ENCODE measurements at regions not wholly inside any gene's neighbourhood (a gene's known extent, or its start where the extent isn't known, plus 50 kb on each side); places are given as distances from the start of the nearest gene placed in this dataset.

GRCh38 chr1:185398022-185398421 lies 81.0 kb upstream of the IVNS1ABP start:
- no peaks in the 10 kb centered on the region for H3K27me3 Mint-ChIP-seq
- H3K4me1 Mint-ChIP-seq = no peaks in the 10 kb centered on the region
- ChIA-PET POLR2A (no interaction called here), CTCF (no interaction called here)
- DNase-seq (no peak), ATAC-seq (ENCODE audit: low read depth) (no peak)
- no peaks in the 10 kb centered on the region for H3K36me3 Mint-ChIP-seq (ENCODE audit: low read depth)
- intact Hi-C loops (cut with micrococcal nuclease) = no loop called here
- no peaks in the 10 kb centered on the region for H3K9me3 Mint-ChIP-seq
- no peak for TF ChIP-seq CTCF (IDR thresholded peaks at IDR 0.05)
- no peak overlapping the region for H3K4me3 Mint-ChIP-seq
- H3K27ac Mint-ChIP-seq = no peak overlapping the region

- no peak for DNase-seq
- Mint-ChIP-seq H3K36me3 (ENCODE audit: low read depth) (no peaks in the 10 kb centered on the region), H3K27ac (no peak overlapping the region), H3K27me3 (no peaks in the 10 kb centered on the region), H3K4me3 (no peak overlapping the region), H3K4me1 (no peaks in the 10 kb centered on the region), H3K9me3 (no peaks in the 10 kb centered on the region)
- intact Hi-C loops (cut with micrococcal nuclease) = no loop called here
- ChIA-PET CTCF (no interaction called here), POLR2A (no interaction called here)
- ATAC-seq (ENCODE audit: low read depth) = no peak
- TF ChIP-seq CTCF (IDR thresholded peaks at IDR 0.05) = no peak
Observed at GRCh38 chr1:185397183-185397582, 80.1 kb upstream of the IVNS1ABP start.

- TF ChIP-seq CTCF (IDR thresholded peaks at IDR 0.05) = no peak
Observed at GRCh38 chr1:185396126-185396525, 79.1 kb upstream of the IVNS1ABP start.

GRCh38 chr1:185393815-185394214 lies 76.8 kb upstream of the IVNS1ABP start:
- intact Hi-C loops (cut with micrococcal nuclease) = no loop called here
- H3K36me3 Mint-ChIP-seq (ENCODE audit: low read depth) = no peaks in the 10 kb centered on the region
- no peak for TF ChIP-seq CTCF (IDR thresholded peaks at IDR 0.05)
- DNase-seq (no peak), ATAC-seq (ENCODE audit: low read depth) (no peak)
- no peak overlapping the region for H3K4me3 Mint-ChIP-seq
- ChIA-PET POLR2A (no interaction called here), CTCF (no interaction called here)
- H3K4me1 Mint-ChIP-seq = no peaks in the 10 kb centered on the region
- H3K9me3 Mint-ChIP-seq = no peaks in the 10 kb centered on the region
- H3K27me3 Mint-ChIP-seq = no peaks in the 10 kb centered on the region
- H3K27ac Mint-ChIP-seq = no peak overlapping the region

More at GRCh38 chr1:185396126-185396525, 79.1 kb upstream of the IVNS1ABP start:
- DNase-seq (no peak), ATAC-seq (ENCODE audit: low read depth) (no peak)
- ChIA-PET CTCF (no interaction called here), POLR2A (no interaction called here)
- Mint-ChIP-seq H3K4me1 (no peaks in the 10 kb centered on the region), H3K9me3 (no peaks in the 10 kb centered on the region), H3K27me3 (no peaks in the 10 kb centered on the region), H3K4me3 (no peak overlapping the region), H3K27ac (no peak overlapping the region), H3K36me3 (ENCODE audit: low read depth) (no peaks in the 10 kb centered on the region)
- intact Hi-C loops (cut with micrococcal nuclease) = no loop called here

GRCh38 chr1:185393205-185393604 lies 76.2 kb upstream of the IVNS1ABP start:
- no peaks in the 10 kb centered on the region for H3K9me3 Mint-ChIP-seq
- TF ChIP-seq CTCF (IDR thresholded peaks at IDR 0.05) = no peak
- H3K36me3 Mint-ChIP-seq (ENCODE audit: low read depth) = no peaks in the 10 kb centered on the region
- no peak overlapping the region for H3K27ac Mint-ChIP-seq
- intact Hi-C loops (cut with micrococcal nuclease) = no loop called here
- CTCF ChIA-PET = no interaction called here
- ATAC-seq (ENCODE audit: low read depth) (no peak), DNase-seq (no peak)
- POLR2A ChIA-PET = interaction anchor here (0.7 kb wide), 1 partner anchor 54 kb away, joined by 3 read pairs; no protein-coding TSS in a partner anchor
- H3K27me3 Mint-ChIP-seq = no peaks in the 10 kb centered on the region
- no peaks in the 10 kb centered on the region for H3K4me1 Mint-ChIP-seq
- H3K4me3 Mint-ChIP-seq = no peak overlapping the region

All from activated B cell treated with CpG ODN at 0.5 μM for 24 hours (primary cell).